GM12878 (cell line): ENCODE measurements at regions not wholly inside any gene's neighbourhood (a gene's known extent, or its start where the extent isn't known, plus 50 kb on each side); places are given as distances from the start of the nearest gene placed in this dataset.

Experiments
- ATAC-seq: fragments of 200-7000 bp; cut with Tn5 transposase; 3 replicates; pipeline ENCODE4 v1.9.1; 2020; ENCODE audit warnings: mild to moderate bottlenecking, moderate library complexity
- BruUV-seq: library from RNA; stranded (reverse); fragments of 400-500 nt; replicated peaks from 2 replicates; lab custom pipeline; 2021; lab: Mats Ljungman, UMichigan
- CTCF ChIA-PET: fragments of 300-600 bp; sonication (Branson Sonifier 250); formaldehyde crosslinking; extraction: SDS; loops from one replicate; lab custom pipeline; 2021; ENCODE audit warnings: inconsistent platforms; lab: Yijun Ruan, JAX
- POLR2A ChIA-PET: fragments of 350-600 bp; formaldehyde crosslinking; extraction: SDS; loops from one replicate; lab custom pipeline; 2021; ENCODE audit warnings: inconsistent platforms; lab: Charles Lee
- RAD21 ChIA-PET: fragments of 300-600 bp; sonication (Branson Sonifier 250); formaldehyde crosslinking; loops from one replicate; lab custom pipeline; 2023; ENCODE audit warnings: antibody characterized with exemption; ENCODE audit not compliant: unreplicated experiment; lab: Charles Lee
- SMC1A ChIA-PET: fragments of 300-600 bp; sonication (Branson Sonifier 250); formaldehyde crosslinking; loops from one replicate; lab custom pipeline; 2023; ENCODE audit not compliant: unreplicated experiment, uncharacterized antibody; lab: Charles Lee
- DNase-seq: peaks from one replicate; pipeline ENCODE4 v3.0.0-alpha.2; 2011; ENCODE audit warnings: low read depth, low spot score
- FAIRE-seq: peaks from 3 replicates; lab custom pipeline; 2011; peaks lifted over from hg19 to GRCh38; lab: Jason Lieb, UNC
- H2AFZ ChIP-seq: 2 replicates; pipeline ENCODE4 v1.6.0; 2011; ENCODE audit warnings: low read depth, low read length, control low read depth; ENCODE audit not compliant: control insufficient read depth
- H3K27ac ChIP-seq: 2 replicates; pipeline ENCODE4 v1.5.1; 2011; ENCODE audit warnings: control low read depth; ENCODE audit not compliant: control insufficient read depth, insufficient read depth
- H3K27me3 ChIP-seq, 2 experiments: replicated peaks in 1 of 2; 2 replicates each; pipeline versions ENCODE4 v1.6.0 to v1.6.1; 2011; ENCODE audit warnings: low read length in 1 of 2; ENCODE audit not compliant: control insufficient read depth in 2 of 2, insufficient read depth in 2 of 2
- H3K36me3 ChIP-seq, 2 experiments: 2 replicates each; pipeline ENCODE4 v1.5.1; 2011; ENCODE audit warnings: low read length in 1 of 2; ENCODE audit not compliant: control insufficient read depth in 2 of 2, insufficient read depth in 2 of 2
- H3K4me1 ChIP-seq: 2 replicates; pipeline ENCODE4 v1.6.1; 2011; ENCODE audit warnings: mild to moderate bottlenecking, low read length, moderate library complexity, mixed read lengths; ENCODE audit not compliant: control insufficient read depth, insufficient read depth
- H3K4me2 ChIP-seq: 2 replicates; pipeline ENCODE4 v1.6.0; 2011; ENCODE audit warnings: control low read depth; ENCODE audit not compliant: control insufficient read depth, insufficient read depth
- H3K4me3 ChIP-seq: fragments of 200-600 bp; sonication (generic); 2 replicates; pipeline ENCODE4 v1.5.1; 2016
- H3K79me2 ChIP-seq: 2 replicates; pipeline ENCODE4 v1.6.0; 2011; ENCODE audit warnings: low read length; ENCODE audit not compliant: control insufficient read depth, insufficient read depth
- H3K9ac ChIP-seq: 2 replicates; pipeline ENCODE4 v1.8.0; 2011; ENCODE audit warnings: low read length, control low read depth, mixed read lengths; ENCODE audit not compliant: control insufficient read depth, insufficient read depth
- H3K9me3 ChIP-seq: replicated peaks from 3 replicates; pipeline ENCODE4 v1.5.1; 2011; ENCODE audit warnings: mild to moderate bottlenecking, low read length; ENCODE audit not compliant: control insufficient read depth, insufficient read depth
- H4K20me1 ChIP-seq: 2 replicates; pipeline ENCODE4 v1.6.0; 2011; ENCODE audit not compliant: control insufficient read depth, insufficient read depth
- CEBPZ ChIP-seq: fragments of 150-350 bp; IDR thresholded peaks from 2 replicates; pipeline ENCODE4 v1.6.1; 2016; ENCODE audit warnings: low read depth, low read length
- CREM ChIP-seq: IDR thresholded peaks from 2 replicates; pipeline ENCODE4 v1.6.1; 2014; ENCODE audit warnings: antibody characterized with exemption, low read depth
- CTCF ChIP-seq, 3 experiments: IDR thresholded peaks in 2 of 3; conservative IDR thresholded peaks in 1 of 3; 2 replicates each; pipeline ENCODE4 v1.5.1; 2011; ENCODE audit warnings: low read depth in 3 of 3, low read length in 3 of 3, mild to moderate bottlenecking in 3 of 3, control low read depth in 2 of 3, moderate library complexity in 2 of 3, inconsistent platforms in 1 of 3, mixed read lengths in 1 of 3; ENCODE audit not compliant: control insufficient read depth in 2 of 3, insufficient read depth in 1 of 3; ENCODE audit errors: extremely low read depth in 1 of 3
- E2F4 ChIP-seq: IDR thresholded peaks from 2 replicates; pipeline ENCODE4 v1.6.1; 2012; ENCODE audit warnings: low read depth, low read length, improper control_type of control experiment
- EGR1 ChIP-seq, 2 experiments: IDR thresholded peaks; 1 replicate in 1 of 2; 2 replicates in 1 of 2; pipeline ENCODE4 v1.6.1; 2011 to 2012; ENCODE audit warnings: low read depth in 2 of 2, low read length in 2 of 2, borderline replicate concordance in 1 of 2, mild to moderate bottlenecking in 1 of 2, moderate library complexity in 1 of 2
- IKZF1 ChIP-seq: fragments of 450-650 bp; conservative IDR thresholded peaks from 2 replicates; pipeline ENCODE4 v1.6.1; 2017; ENCODE audit warnings: antibody characterized with exemption, mild to moderate bottlenecking
- NFIC ChIP-seq: IDR thresholded peaks from 2 replicates; pipeline ENCODE4 v1.6.1; 2012; ENCODE audit warnings: low read depth, mild to moderate bottlenecking, inconsistent platforms, low read length, moderate library complexity
- NR2C1 ChIP-seq: fragments of 450-650 bp; IDR thresholded peaks from 2 replicates; pipeline ENCODE4 v1.6.1; 2017; ENCODE audit warnings: antibody characterized with exemption, mild to moderate bottlenecking, moderate library complexity
- PBX3 ChIP-seq: IDR thresholded peaks from 2 replicates; pipeline ENCODE4 v1.6.1; 2011; ENCODE audit warnings: mild to moderate bottlenecking, low read depth, low read length, moderate library complexity; ENCODE audit not compliant: insufficient replicate concordance
- RAD21 ChIP-seq: IDR thresholded peaks from 2 replicates; pipeline ENCODE4 v1.6.1; 2011; ENCODE audit warnings: mild to moderate bottlenecking, low read depth, low read length, moderate library complexity; ENCODE audit not compliant: insufficient read depth
- SMAD5 ChIP-seq: IDR thresholded peaks from 2 replicates; pipeline ENCODE4 v1.6.1; 2016; ENCODE audit warnings: antibody characterized with exemption, low read depth
- STAT1 ChIP-seq: fragments of 450-650 bp; conservative IDR thresholded peaks from 2 replicates; pipeline ENCODE4 v1.6.1; 2014; ENCODE audit warnings: antibody characterized with exemption, mild to moderate bottlenecking
- TCF12 ChIP-seq: IDR thresholded peaks from 2 replicates; pipeline ENCODE4 v1.6.1; 2011; ENCODE audit warnings: low read depth, mild to moderate bottlenecking, low read length
- ZSCAN29 ChIP-seq: fragments of 450-650 bp; IDR thresholded peaks from 2 replicates; pipeline ENCODE4 v1.6.1; 2017; ENCODE audit warnings: mild to moderate bottlenecking, moderate library complexity
- WGBS: methylation state at CpG from one replicate; pipeline ENCODE4 v1.1.6; 2016; ENCODE audit warnings: low lambda C conversion rate; ENCODE audit not compliant: insufficient replicate concordance, insufficient coverage; ENCODE audit errors: missing lambda C conversion rate; 5-methylcytosine and 5-hydroxymethylcytosine counted together
- in situ Hi-C: fragments of 300-500 bp; cut with MboI; formaldehyde crosslinking; loops from 9 replicates; pipeline ENCODE4 v1.14.3; 2018; ENCODE audit warnings: mixed read lengths
- intact Hi-C: fragments of 100-400 bp; cut with micrococcal nuclease; formaldehyde crosslinking; loops from one replicate; pipeline ENCODE4 v1.14.2; 2022; ENCODE audit not compliant: unreplicated experiment

- TF ChIP-seq E2F4, result no peak
These were observed 130.7 kb upstream of the NTRK2 start (continued) for GRCh38 chr9:84538879-84539278.

- ATAC-seq, result no peak
- intact Hi-C loops, result no loop called here
These were observed 127.0 kb upstream of the NTRK2 start for GRCh38 chr9:84542554-84542953.

More at GRCh38 chr9:84542554-84542953, 127.0 kb upstream of the NTRK2 start:
- DNase-seq, result no peak
- no peak overlapping the region for H3K9ac ChIP-seq
- H3K79me2 ChIP-seq, result no peaks in the 10 kb centered on the region
- POLR2A ChIA-PET, result no interaction called here
- H3K36me3 ChIP-seq, result no peaks in the 10 kb centered on the region
- WGBS, result 45% methylated on average over 3 of the region's 3 CpGs
- no peaks in the 10 kb centered on the region for H3K4me1 ChIP-seq
- H3K27ac ChIP-seq, result no peak overlapping the region
- TF ChIP-seq NR2C1, result no peak
- no peak for TF ChIP-seq STAT1
- TF ChIP-seq TCF12, result no peak
- no peak for TF ChIP-seq ZSCAN29
- TF ChIP-seq CTCF (IDR thresholded peaks at IDR 0.05 in 2 of 3, conservative IDR thresholded peaks at IDR 0.05 in 1 of 3; ENCODE audit: control insufficient read depth in 2 of 3, extremely low read depth in 1 of 3, insufficient read depth in 1 of 3, low read depth in 3 of 3, low read length in 3 of 3), result no peak
- no peak for TF ChIP-seq EGR1 (IDR thresholded peaks at IDR 0.05; ENCODE audit: borderline replicate concordance in 1 of 2, low read depth in 2 of 2, low read length in 2 of 2)
- TF ChIP-seq IKZF1, result no peak
- TF ChIP-seq SMAD5, result no peak
- no peak for TF ChIP-seq CREM
- TF ChIP-seq NFIC, result no peak
- no peak for TF ChIP-seq PBX3
- no peak for TF ChIP-seq CEBPZ
- TF ChIP-seq RAD21, result no peak
- TF ChIP-seq, all 136 proteins: peak for 0
- H2AFZ ChIP-seq, result no peak overlapping the region
- no peak overlapping the region for H3K4me2 ChIP-seq
- in situ Hi-C loops, result no loop called here
- RAD21 ChIA-PET, result no interaction called here
- H3K4me3 ChIP-seq, result no peak overlapping the region
- FAIRE-seq, result no peak
- CTCF ChIA-PET, result interaction anchor here (0.7 kb wide), 1 partner anchor 55 kb away, joined by 3 read pairs; no protein-coding TSS in a partner anchor
- H3K9me3 ChIP-seq, result no peaks in the 10 kb centered on the region
- SMC1A ChIA-PET, result interaction anchor here (0.6 to 1.0 kb wide), 2 partner anchors 9 to 1645 kb away, joined by 3 read pairs; no protein-coding TSS in a partner anchor
- H4K20me1 ChIP-seq, result no peaks in the 10 kb centered on the region
- no peaks in the 10 kb centered on the region; a peak in 1 of 4 replicates for H3K27me3 ChIP-seq
- BruUV-seq, result no TSS peak
